HT1080 (cell line): ENCODE measurements at regions not wholly inside any gene's neighbourhood (a gene's known extent, or its start where the extent isn't known, plus 50 kb on each side); places are given as distances from the start of the nearest gene placed in this dataset.
"Not testable (repeated sequence)": the region's sequence is repeated elsewhere in the genome, so short reads cannot be mapped to it uniquely, and the experiment has no call there.

ENCODE experiments used
- DNase-seq: peaks from one replicate; pipeline ENCODE4 v3.0.0-alpha.2; 2015; ENCODE audit warnings: low read depth

DNA sequence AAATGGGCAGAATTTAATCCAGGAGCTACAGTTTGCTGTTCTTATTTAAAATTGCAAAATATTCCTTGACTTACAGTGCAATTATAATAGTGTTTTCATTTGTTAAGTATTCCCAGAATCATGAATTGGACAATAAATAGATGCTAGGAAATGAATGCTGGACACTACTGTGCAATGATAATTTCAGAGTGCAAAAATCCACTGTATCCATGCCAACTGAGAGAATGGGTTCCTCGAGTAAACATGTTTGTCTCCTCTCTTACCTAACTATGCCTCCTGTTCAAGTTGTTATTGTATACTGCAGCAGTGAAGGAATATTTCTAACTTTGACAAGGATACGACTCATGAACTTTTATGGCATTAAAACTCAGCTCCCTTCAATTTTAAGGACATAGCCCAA is 1396.3 kb downstream of the GATA3 start:
- DNase-seq, result no peak

DNA sequence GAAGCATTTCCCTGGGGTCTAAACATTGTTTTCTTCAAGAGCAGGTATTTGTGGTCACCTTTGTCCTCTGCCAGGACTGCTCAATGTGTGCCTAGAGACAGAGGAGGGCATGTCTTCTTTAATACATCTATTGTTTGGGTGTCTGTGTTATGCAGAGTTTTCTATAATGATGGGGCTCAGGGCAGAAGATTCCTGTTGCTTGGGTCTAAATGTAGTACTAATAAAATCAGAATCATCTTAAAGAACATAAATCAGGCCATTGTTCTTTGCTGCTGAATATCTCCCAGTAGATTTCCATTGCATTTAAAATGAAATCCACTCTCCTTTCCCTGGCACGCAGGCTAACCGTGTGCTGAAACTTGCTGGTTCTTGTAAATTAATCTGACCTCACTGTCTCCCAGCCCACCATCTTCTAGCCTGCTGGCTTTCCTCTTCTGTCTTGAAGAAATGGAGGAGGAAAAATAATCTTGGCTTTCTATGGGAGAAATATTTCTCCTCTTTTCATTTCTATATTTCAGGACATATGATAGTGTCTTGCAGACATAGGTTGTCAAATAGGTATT is 1396.8 kb downstream of the GATA3 start:
- no peak for DNase-seq

DNA sequence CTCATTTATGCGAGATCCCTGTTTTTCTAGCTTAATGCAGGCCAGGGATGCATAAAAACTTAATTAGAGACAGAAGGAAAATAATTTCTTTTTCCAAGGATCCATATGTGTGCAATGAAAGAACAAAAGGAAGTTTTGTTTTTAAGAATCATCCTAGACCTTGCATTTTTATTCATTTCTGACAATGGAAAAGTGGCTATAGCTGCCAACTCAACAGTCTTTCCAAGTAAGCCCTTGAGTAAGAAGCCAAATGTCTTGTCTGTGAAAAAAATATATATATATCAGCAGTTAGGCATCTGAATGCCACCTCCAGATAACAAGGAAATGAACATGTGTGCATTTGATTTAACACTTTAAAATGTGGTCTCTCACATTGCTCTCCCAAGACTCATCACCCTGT is 1397.6 kb downstream of the GATA3 start:
- DNase-seq, result no peak

GRCh38 chr10:9453871-9454270 is 1399.4 kb downstream of the GATA3 start:
- DNase-seq, result not testable (repeated sequence)

DNA sequence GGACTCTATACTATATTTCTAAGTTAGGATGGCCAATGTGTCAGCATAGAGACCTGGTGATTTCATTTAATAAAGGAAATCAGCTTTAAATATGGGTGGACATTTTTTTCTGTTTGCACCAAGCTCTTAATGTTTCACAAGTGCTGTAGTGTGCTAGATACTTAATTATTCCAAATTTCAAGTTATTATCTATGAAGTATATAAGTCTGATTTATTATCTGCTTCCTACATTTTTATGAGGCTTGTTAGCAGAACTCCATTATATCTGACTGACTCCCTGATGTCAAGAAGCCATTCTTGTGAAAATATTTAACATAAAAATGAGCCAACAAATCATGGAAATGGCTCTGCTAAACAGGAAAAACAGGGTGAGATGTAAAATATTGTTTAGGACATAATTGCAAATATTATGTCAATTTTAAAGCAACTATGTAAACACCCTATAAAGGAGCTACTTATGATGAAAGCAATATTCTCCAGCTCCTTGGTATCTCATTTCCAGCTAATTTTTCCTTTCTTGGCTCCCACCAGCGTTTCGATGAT is 1415.2 kb downstream of the GATA3 start:
- no peak for DNase-seq

DNA sequence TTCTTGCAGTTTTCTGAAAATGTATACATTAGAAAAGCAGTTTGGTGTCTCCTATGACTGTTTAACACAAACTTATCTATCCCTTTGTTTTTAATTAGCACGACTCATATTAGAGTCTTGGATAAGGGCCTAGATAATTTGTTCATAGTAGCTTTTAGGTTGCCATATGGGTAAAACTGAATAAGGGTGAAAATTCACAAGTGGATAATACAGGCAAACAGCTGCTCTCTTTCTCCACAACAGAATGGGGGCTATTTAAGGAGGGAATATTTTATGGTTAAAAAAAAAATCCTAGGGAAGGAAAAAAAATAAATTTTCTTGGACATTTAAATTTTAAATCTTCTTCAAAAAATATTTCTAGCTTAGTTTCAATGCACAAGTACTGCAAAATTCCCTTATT is 1416.1 kb downstream of the GATA3 start:
- DNase-seq, result no peak

DNA sequence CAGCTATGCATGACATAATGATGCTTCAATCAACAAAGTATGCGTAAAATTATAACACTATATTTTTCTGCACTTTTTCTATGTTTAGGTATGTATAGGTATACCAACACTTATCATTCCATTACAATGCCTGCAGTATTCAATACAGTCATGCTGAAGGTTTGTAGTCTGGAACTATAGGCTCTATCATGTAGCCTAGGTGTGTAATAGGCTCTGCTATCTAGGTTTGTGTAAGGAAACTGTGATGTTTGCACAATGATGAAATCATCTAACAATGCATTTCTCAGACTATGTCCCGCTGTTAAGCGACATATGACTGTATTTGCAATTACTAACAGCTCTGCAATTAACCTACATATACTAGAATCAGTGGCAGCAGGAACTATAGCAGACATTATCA is 1447.5 kb downstream of the GATA3 start:
- DNase-seq, result no peak

GRCh38 chr10:9504227-9504626 is 1449.7 kb downstream of the GATA3 start:
- no peak for DNase-seq

DNA sequence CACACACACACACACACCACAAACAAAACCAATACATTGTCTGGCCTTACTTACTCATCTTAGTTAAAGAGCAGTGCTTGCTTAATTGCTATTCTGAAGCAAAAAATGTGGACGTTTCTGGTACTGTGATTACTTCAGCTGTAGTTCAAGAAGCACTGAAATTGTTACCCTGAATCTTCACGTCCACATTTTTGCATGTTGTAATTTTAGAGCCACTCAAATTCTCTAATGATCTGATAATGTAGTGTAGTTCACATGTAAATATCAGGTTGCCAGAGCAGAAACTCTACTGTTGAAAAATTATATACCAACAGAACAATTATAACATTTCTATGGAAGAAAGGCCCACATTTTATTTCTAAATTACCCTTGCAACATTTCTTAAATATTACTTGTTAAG is 1451.1 kb downstream of the GATA3 start:
- DNase-seq, result no peak

- no peak for DNase-seq
Observed at GRCh38 chr10:9508606-9509005, 1454.1 kb downstream of the GATA3 start.

DNA sequence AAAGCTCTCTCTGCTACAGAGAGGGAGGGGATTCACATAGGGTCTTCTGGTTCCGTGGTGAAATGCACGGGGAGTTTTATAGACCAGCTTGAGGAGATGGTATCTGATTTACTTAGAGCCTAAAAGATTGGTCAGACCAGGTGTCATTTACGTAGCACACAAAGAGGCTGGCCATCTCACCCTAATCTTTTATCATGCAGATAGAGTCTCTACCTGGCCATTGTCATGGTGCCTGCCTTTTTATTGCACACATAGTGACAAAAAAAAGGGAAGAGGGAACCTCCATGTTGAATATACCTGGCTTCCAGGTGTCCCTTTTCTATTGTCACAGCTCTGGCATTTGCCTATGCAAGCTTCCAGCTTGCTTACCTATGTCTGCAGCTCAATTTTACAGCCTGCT is 1456.1 kb downstream of the GATA3 start:
- DNase-seq, result no peak

- DNase-seq, result no peak
Observed at GRCh38 chr10:9515922-9516321, 1461.4 kb downstream of the GATA3 start.

DNA sequence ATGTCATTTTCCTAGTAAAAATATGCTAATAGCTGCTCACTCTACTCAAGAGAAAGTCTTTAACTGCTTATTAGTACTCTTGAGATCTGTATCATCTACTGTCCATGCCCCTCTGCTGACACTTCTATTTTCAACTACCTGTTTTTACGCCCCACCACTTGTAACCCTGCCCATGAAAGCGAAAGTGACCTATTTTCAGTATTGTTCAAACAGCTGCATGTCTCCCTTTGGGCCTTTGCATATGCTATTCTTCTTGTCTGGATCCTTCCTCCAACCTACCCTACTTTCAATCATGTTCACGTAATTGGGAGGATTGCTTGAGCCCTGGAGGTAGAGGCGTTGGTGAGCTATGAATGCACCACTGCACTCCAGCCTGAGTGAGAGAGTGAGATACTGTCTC is 1481.3 kb downstream of the GATA3 start:
- no peak for DNase-seq

DNA sequence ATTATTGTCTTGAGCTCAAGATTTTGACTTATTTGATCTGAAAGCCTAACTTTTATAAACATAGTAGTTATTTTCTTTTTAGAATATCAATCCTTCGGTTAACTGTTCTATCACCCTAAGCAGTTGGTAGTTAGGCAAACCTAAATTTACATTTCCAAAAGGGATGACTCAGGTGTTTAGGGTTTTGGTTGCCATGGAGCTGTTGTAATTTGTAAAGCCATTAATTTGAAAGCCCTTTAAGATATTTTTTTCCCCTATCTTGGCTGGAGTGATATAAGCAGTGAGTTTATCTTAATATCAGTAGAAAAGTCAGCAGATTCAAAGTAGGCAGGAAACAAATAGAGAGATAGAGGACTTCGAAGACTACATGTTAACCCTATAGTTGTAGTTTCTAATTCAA is 1472.6 kb upstream of the CELF2 start:
- DNase-seq, result peak; percentile 5

- DNase-seq, result no peak
Observed at GRCh38 chr10:9547936-9548904, 1469.5 kb upstream of the CELF2 start.

- no peak for DNase-seq
Observed at GRCh38 chr10:9550810-9551209, 1466.9 kb upstream of the CELF2 start.

- DNase-seq, result no peak
Observed at GRCh38 chr10:9554321-9554720, 1463.4 kb upstream of the CELF2 start.

- no peak for DNase-seq
Observed at GRCh38 chr10:9560976-9561375, 1456.7 kb upstream of the CELF2 start.

GRCh38 chr10:9561821-9562505 is 1455.7 kb upstream of the CELF2 start:
- DNase-seq, result no peak

GRCh38 chr10:9577746-9578145 is 1439.9 kb upstream of the CELF2 start:
- no peak for DNase-seq

DNA sequence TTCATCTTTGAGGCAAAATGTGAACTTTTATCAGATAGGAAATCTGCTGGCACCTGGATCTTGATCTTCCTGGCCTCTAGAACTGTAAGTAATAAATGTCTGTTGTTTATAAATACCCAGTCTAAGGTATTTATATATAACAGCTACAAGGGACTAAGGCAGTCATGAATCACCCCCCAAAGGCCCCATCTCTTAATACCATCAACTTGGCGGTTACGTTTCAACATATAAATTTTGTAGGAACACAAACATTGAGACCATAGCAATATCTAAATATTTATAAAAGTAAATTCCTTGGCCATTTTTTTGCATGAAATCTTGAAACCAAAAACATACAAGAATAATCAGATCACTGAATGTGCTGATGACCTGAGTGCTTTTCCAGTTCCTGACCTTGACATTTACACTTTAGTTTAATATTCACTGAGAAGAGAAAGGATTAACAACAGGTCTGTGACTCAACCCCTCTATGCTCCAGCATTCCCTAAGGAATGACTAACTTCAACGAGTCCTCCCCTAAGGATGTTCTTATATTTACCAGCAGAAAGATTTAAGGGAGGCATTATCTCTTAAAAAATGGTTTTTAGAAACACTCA is 1438.5 kb upstream of the CELF2 start:
- DNase-seq, result peak; percentile 52

GRCh38 chr10:9582803-9583202 is 1434.9 kb upstream of the CELF2 start:
- not testable (repeated sequence) for DNase-seq
